ENCODE measurements at regions not wholly inside any gene's neighbourhood (a gene's known extent, or its start where the extent isn't known, plus 50 kb on each side); places are given as distances from the start of the nearest gene placed in this dataset.

DNA sequence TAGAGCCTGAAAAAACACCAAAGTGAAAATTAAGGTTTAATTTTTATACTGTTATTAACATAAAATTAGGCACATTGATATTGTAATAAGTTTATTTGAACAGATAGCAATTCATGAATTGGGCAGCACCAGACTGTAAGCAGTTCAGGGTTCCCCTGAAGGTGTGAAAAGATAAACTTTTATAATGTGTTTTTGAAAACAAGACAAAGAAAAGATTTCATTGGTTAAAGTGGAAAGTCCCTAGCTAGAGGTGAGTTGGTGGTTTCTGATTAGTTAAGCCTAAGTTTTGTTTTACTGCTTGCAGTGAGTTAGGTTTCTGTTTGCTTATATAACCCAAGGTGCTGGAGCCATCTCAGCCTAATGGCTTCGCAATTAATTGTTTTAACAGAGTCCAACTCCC, 96.5 kb upstream of the RPS23 start:
- ATAC-seq (no peak), DNase-seq (ENCODE audit: low spot score) (no peak), FAIRE-seq (no peak)
- Histone ChIP-seq H3K27ac (ENCODE audit: extremely low read length, insufficient read depth, low read length) (no peak overlapping the region), H3K4me1 (ENCODE audit: insufficient read depth, low read length) (peaks cover 17% of the 10 kb centered on the region), H3K4me3 (replicated peaks in 1 of 3; ENCODE audit: insufficient read depth in 1 of 3, low read depth in 2 of 3, low read length in 3 of 3) (no peak overlapping the region), H2AFZ (ENCODE audit: low read length) (no peak overlapping the region), H3K27me3 (ENCODE audit: control insufficient read depth in 1 of 2, insufficient read depth in 2 of 2, low read length in 2 of 2) (no peaks in the 10 kb centered on the region), H3K9ac (ENCODE audit: insufficient read depth, low read depth, low read length) (no peak overlapping the region), H3K36me3 (replicated peaks in 1 of 2; ENCODE audit: control insufficient read depth in 1 of 2, insufficient read depth in 2 of 2, low read length in 2 of 2) (no peaks in the 10 kb centered on the region), H4K20me1 (ENCODE audit: insufficient read depth, low read length) (no peaks in the 10 kb centered on the region), H3K9me3 (ENCODE audit: low read length) (peaks cover 4% of the 10 kb centered on the region; the same call in 1 of the 2 replicates), H3K79me2 (ENCODE audit: insufficient read depth, low read length) (no peaks in the 10 kb centered on the region), H3K4me2 (ENCODE audit: low read depth, low read length) (no peak overlapping the region)
- no TSS peak for BruUV-seq (replicated peaks)
- POLR2A ChIA-PET, result interaction anchor here (2.8 to 3.1 kb wide), 2 partner anchors 8 to 12 kb away, joined by 14 to 24 read pairs; no protein-coding TSS in a partner anchor
- intact Hi-C loops (cut with micrococcal nuclease; ENCODE audit: unreplicated experiment) (no loop called here), in situ Hi-C loops (cut with HindIII; ENCODE audit: extremely low pct_ligation_motif_present, low pct_unique_long_range_greater_than_20kb) (loop anchor here (25.0 kb wide), 2 partner anchors 263 to 713 kb away; partner anchors contain the start of genes TMEM167A and XRCC4)
- TF ChIP-seq ZEB1 (IDR thresholded peaks at IDR 0.05; ENCODE audit: insufficient replicate concordance, low read depth) (no peak), SKI (IDR thresholded peaks at IDR 0.05; ENCODE audit: partially characterized antibody) (no peak), TFDP2 (CRISPR knock-in tag; IDR thresholded peaks at IDR 0.05) (no peak), ZFX (CRISPR knock-in tag; IDR thresholded peaks at IDR 0.05; ENCODE audit: low read depth) (no peak), TRIM22 (IDR thresholded peaks at IDR 0.05) (no peak), ZFP36 (IDR thresholded peaks at IDR 0.05; ENCODE audit: borderline replicate concordance, low read depth, low read length, partially characterized antibody) (no peak)
- CTCF ChIA-PET (ENCODE audit: low intra/inter-chr PET ratio, low total read pairs), result no interaction called here
- WGBS (ENCODE audit: low lambda C conversion rate), result 94% methylated on average over 1 of the region's 1 CpG

Measured in HepG2 (cell line).